SK-N-SH (cell line): ENCODE measurements at regions not wholly inside any gene's neighbourhood (a gene's known extent, or its start where the extent isn't known, plus 50 kb on each side); places are given as distances from the start of the nearest gene placed in this dataset.

Experiments
- CTCF ChIA-PET: fragments of 300-600, 350-600 bp; formaldehyde crosslinking; extraction: SDS; loops from one replicate; lab custom pipeline; 2021; lab: Yijun Ruan, JAX
- POLR2A ChIA-PET: fragments of 350-600 bp; sonication (Branson Sonifier 250); formaldehyde crosslinking; extraction: SDS; loops from one replicate; lab custom pipeline; 2020; ENCODE audit warnings: antibody characterized with exemption, inconsistent platforms; lab: Yijun Ruan, JAX
- DNase-seq: peaks from one replicate; pipeline ENCODE4 v3.0.0; 2012
- H2AFZ ChIP-seq: fragments of 200-600 bp; sonication (generic); 2 replicates; pipeline ENCODE4 v1.8.1; 2016; ENCODE audit warnings: antibody characterized with exemption, mild to moderate bottlenecking, low read depth
- H3F3A ChIP-seq: fragments of 200-600 bp; sonication (generic); replicated peaks from 2 replicates; pipeline ENCODE3; 2016; ENCODE audit warnings: antibody characterized with exemption, mild to moderate bottlenecking; ENCODE audit not compliant: insufficient read depth
- H3K27ac ChIP-seq, 2 experiments: fragments of 200-500 bp in 1 of 2; fragments of 200-600 bp in 1 of 2; sonication (Bioruptor generic) in 1 of 2; sonication (generic), shearing (Covaris generic) in 1 of 2; 2 replicates each; pipeline versions ENCODE4 v1.5.1 to v1.6.1; 2014 to 2016; ENCODE audit warnings: low read depth in 2 of 2, inconsistent platforms in 1 of 2, low read length in 1 of 2, mild to moderate bottlenecking in 1 of 2, mixed read lengths in 1 of 2
- H3K27me3 ChIP-seq: fragments of 200-600 bp; sonication (generic), shearing (Covaris generic); 2 replicates; pipeline ENCODE4 v1.6.1; 2016; ENCODE audit warnings: mixed run types; ENCODE audit not compliant: insufficient read depth
- H3K36me3 ChIP-seq, 2 experiments: fragments of 200-500 bp in 1 of 2; fragments of 200-600 bp in 1 of 2; sonication (Bioruptor generic) in 1 of 2; sonication (generic) in 1 of 2; replicated peaks in 1 of 2; 2 replicates each; pipeline versions ENCODE3 to v1.5.1; 2014 to 2016; ENCODE audit warnings: low read length in 1 of 2, mild to moderate bottlenecking in 1 of 2; ENCODE audit not compliant: insufficient read depth in 2 of 2, control insufficient read depth in 1 of 2
- H3K4me1 ChIP-seq, 2 experiments: fragments of 200-500 bp in 1 of 2; fragments of 200-600 bp in 1 of 2; sonication (Bioruptor generic) in 1 of 2; sonication (generic), shearing (Covaris generic) in 1 of 2; 2 replicates each; pipeline versions ENCODE4 v1.5.1 to v1.6.1; 2014 to 2016; ENCODE audit warnings: low read depth in 1 of 2, low read length in 1 of 2, mixed run types in 1 of 2; ENCODE audit not compliant: insufficient read depth in 2 of 2, control insufficient read depth in 1 of 2
- H3K4me2 ChIP-seq: fragments of 200-600 bp; sonication (generic), shearing (Covaris generic); 2 replicates; pipeline ENCODE4 v1.6.1; 2017; ENCODE audit warnings: mixed run types
- H3K4me3 ChIP-seq, 2 experiments: fragments of 200-500 bp in 1 of 2; fragments of 200-600 bp in 1 of 2; sonication (Bioruptor generic) in 1 of 2; sonication (generic), shearing (Covaris generic) in 1 of 2; 2 replicates each; pipeline versions ENCODE4 v1.5.1 to v1.8.1; 2014 to 2016; ENCODE audit warnings: low read depth in 2 of 2, inconsistent platforms in 1 of 2, low read length in 1 of 2, mild to moderate bottlenecking in 1 of 2, mixed read lengths in 1 of 2, moderate library complexity in 1 of 2
- H3K79me2 ChIP-seq: fragments of 200-600 bp; sonication (generic); 2 replicates; pipeline ENCODE4 v1.8.1; 2017; ENCODE audit warnings: mild to moderate bottlenecking; ENCODE audit not compliant: insufficient read depth
- H3K9ac ChIP-seq: fragments of 200-600 bp; sonication (generic); 2 replicates; pipeline ENCODE4 v1.6.1; 2017; ENCODE audit warnings: mixed run types
- H3K9me2 ChIP-seq: fragments of 200-600 bp; sonication (generic); 2 replicates; pipeline ENCODE4 v1.6.1; 2017; ENCODE audit warnings: mixed run types
- H3K9me3 ChIP-seq: fragments of 200-600 bp; sonication (generic); 2 replicates; pipeline ENCODE4 v1.6.1; 2017; ENCODE audit warnings: mixed run types, mild to moderate bottlenecking, moderate library complexity
- H4K20me1 ChIP-seq: fragments of 200-600 bp; sonication (generic); 2 replicates; pipeline ENCODE4 v1.6.1; 2017; ENCODE audit warnings: mild to moderate bottlenecking, mixed run types; ENCODE audit not compliant: insufficient read depth
- CHD2 ChIP-seq: fragments of 150-350 bp; IDR thresholded peaks from 2 replicates; pipeline ENCODE4 v1.6.1; 2018; ENCODE audit warnings: low read length; ENCODE audit not compliant: partially characterized antibody
- CTCF ChIP-seq: fragments of 200-600 bp; sonication (generic); IDR thresholded peaks from 2 replicates; pipeline ENCODE4 v1.6.1; 2017; ENCODE audit warnings: antibody characterized with exemption, mild to moderate bottlenecking, moderate library complexity
- EZH2phosphoT487 ChIP-seq: fragments of 200-600 bp; sonication (generic); IDR thresholded peaks from 2 replicates; pipeline ENCODE4 v1.6.1; 2017; ENCODE audit warnings: low read depth, mixed run types, mild to moderate bottlenecking, antibody characterized with exemption, moderate library complexity, borderline replicate concordance
- FOSL2 ChIP-seq: IDR thresholded peaks from 2 replicates; pipeline ENCODE4 v1.4.0; 2012; ENCODE audit warnings: low read depth, mild to moderate bottlenecking, moderate library complexity, borderline replicate concordance
- GATA2 ChIP-seq: sonication (generic); formaldehyde crosslinking; IDR thresholded peaks from 2 replicates; pipeline ENCODE4 v1.5.0; 2020; ENCODE audit warnings: mild to moderate bottlenecking, missing genetic modification reagents
- IRF3 ChIP-seq: fragments of 150-350 bp; IDR thresholded peaks from 2 replicates; pipeline ENCODE4 v1.6.1; 2016; ENCODE audit warnings: mild to moderate bottlenecking, low read depth, low read length
- JUND ChIP-seq: IDR thresholded peaks from 2 replicates; pipeline ENCODE4 v1.4.0; 2012
- MAX ChIP-seq: IDR thresholded peaks from 2 replicates; pipeline ENCODE4 v1.4.0; 2012; ENCODE audit warnings: low read depth
- MXI1 ChIP-seq: IDR thresholded peaks from 2 replicates; pipeline ENCODE4 v1.6.1; 2012; ENCODE audit warnings: mild to moderate bottlenecking, low read depth, low read length, improper control_type of control experiment
- NRF1 ChIP-seq: IDR thresholded peaks from 2 replicates; pipeline ENCODE4 v1.6.1; 2012; ENCODE audit warnings: low read depth, mild to moderate bottlenecking, low read length
- PBX3 ChIP-seq: IDR thresholded peaks from 2 replicates; pipeline ENCODE4; 2012
- POLR2AphosphoS5 ChIP-seq: IDR thresholded peaks from 2 replicates; pipeline ENCODE4 v1.6.1; 2012; ENCODE audit warnings: low read depth, low read length
- RAD21 ChIP-seq: IDR thresholded peaks from 2 replicates; pipeline ENCODE4 v1.6.1; 2012; ENCODE audit warnings: mild to moderate bottlenecking, low read length
- RCOR1 ChIP-seq: fragments of 150-350 bp; IDR thresholded peaks from 2 replicates; pipeline ENCODE4 v1.6.1; 2017; ENCODE audit warnings: antibody characterized with exemption, low read length
- SIN3A ChIP-seq: IDR thresholded peaks from 2 replicates; pipeline ENCODE4 v1.6.1; 2012; ENCODE audit warnings: low read depth, mild to moderate bottlenecking, low read length, moderate library complexity, borderline replicate concordance
- SMC3 ChIP-seq: IDR thresholded peaks from 2 replicates; pipeline ENCODE4 v1.6.1; 2012; ENCODE audit warnings: low read depth, low read length, improper control_type of control experiment
- TEAD4 ChIP-seq: IDR thresholded peaks from 2 replicates; pipeline ENCODE4 v1.4.0; 2012; ENCODE audit warnings: mild to moderate bottlenecking, borderline replicate concordance; ENCODE audit not compliant: insufficient read depth
- USF1 ChIP-seq: IDR thresholded peaks from 2 replicates; pipeline ENCODE4 v1.4.0; 2012; ENCODE audit warnings: low read depth, borderline replicate concordance
- YY1 ChIP-seq: IDR thresholded peaks from 2 replicates; pipeline ENCODE4 v1.4.0; 2012; ENCODE audit warnings: low read depth, mild to moderate bottlenecking
- WGBS: methylation state at CpG from one replicate; pipeline ENCODE4 v1.1.6; 2017; ENCODE audit warnings: low lambda C conversion rate; 5-methylcytosine and 5-hydroxymethylcytosine counted together

- Histone ChIP-seq H3K27me3 (no peaks in the 10 kb centered on the region), H3K9me3 (no peaks in the 10 kb centered on the region), H3K4me3 (no peak overlapping the region), H3K27ac (no peak overlapping the region), H3F3A (no peaks in the 10 kb centered on the region), H3K79me2 (no peaks in the 10 kb centered on the region), H3K4me2 (no peak overlapping the region), H3K4me1 (no peaks in the 10 kb centered on the region), H3K9me2 (no peaks in the 10 kb centered on the region), H3K9ac (no peak overlapping the region), H2AFZ (no peak overlapping the region), H4K20me1 (no peaks in the 10 kb centered on the region), H3K36me3 (no peaks in the 10 kb centered on the region)
- ChIA-PET CTCF (no interaction called here), POLR2A (no interaction called here)
- 3% methylated on average over 2 of the region's 2 CpGs for WGBS
- no peak for TF ChIP-seq RAD21
- TF ChIP-seq MXI1 = no peak
- no peak for TF ChIP-seq IRF3
- no peak for TF ChIP-seq MAX
- no peak for TF ChIP-seq YY1
- no peak for TF ChIP-seq SMC3
- no peak for DNase-seq
These were observed 154.2 kb upstream of the GATA6 start for GRCh38 chr18:22015156-22015555.

GRCh38 chr18:22018366-22018765 is 151.0 kb upstream of the GATA6 start:
- Histone ChIP-seq H3K27ac (no peak overlapping the region), H3K79me2 (no peaks in the 10 kb centered on the region), H3K4me1 (no peaks in the 10 kb centered on the region), H4K20me1 (no peaks in the 10 kb centered on the region), H2AFZ (no peak overlapping the region), H3F3A (no peaks in the 10 kb centered on the region), H3K27me3 (peaks cover 17% of the 10 kb centered on the region; the same call in 1 of the 2 replicates), H3K9me3 (no peaks in the 10 kb centered on the region), H3K9me2 (no peaks in the 10 kb centered on the region), H3K9ac (no peak overlapping the region), H3K4me2 (no peak overlapping the region), H3K36me3 (no peaks in the 10 kb centered on the region), H3K4me3 (no peak overlapping the region)
- no peak for TF ChIP-seq CHD2
- TF ChIP-seq EZH2phosphoT487 = no peak
- no peak for TF ChIP-seq TEAD4
- no peak for TF ChIP-seq USF1
- ChIA-PET CTCF (no interaction called here), POLR2A (no interaction called here)
- WGBS = 10% methylated on average over 3 of the region's 3 CpGs
- no peak for DNase-seq

- Histone ChIP-seq H3K4me3 (no peak overlapping the region), H3K9me2 (no peaks in the 10 kb centered on the region), H3K9me3 (no peaks in the 10 kb centered on the region), H3K9ac (no peak overlapping the region), H3K27ac (no peak overlapping the region), H2AFZ (no peak overlapping the region), H3K79me2 (no peaks in the 10 kb centered on the region), H3K4me2 (no peak overlapping the region), H3K36me3 (no peaks in the 10 kb centered on the region), H4K20me1 (no peaks in the 10 kb centered on the region), H3K4me1 (no peaks in the 10 kb centered on the region), H3K27me3 (peaks cover 17% of the 10 kb centered on the region; the same call in 1 of the 2 replicates), H3F3A (no peaks in the 10 kb centered on the region)
- ChIA-PET CTCF (no interaction called here), POLR2A (no interaction called here)
- 37% methylated on average over 5 of the region's 5 CpGs for WGBS
- DNase-seq = no peak
- TF ChIP-seq RCOR1 (no peak), FOSL2 (no peak), NRF1 (no peak), JUND (no peak), CTCF (no peak), MXI1 (no peak), PBX3 (no peak), GATA2 (CRISPR knock-in tag) (no peak), POLR2AphosphoS5 (no peak), SIN3A (no peak)
These were observed 150.2 kb upstream of the GATA6 start for GRCh38 chr18:22019193-22019592.
